GM12801 (cell line): ENCODE measurements at regions not wholly inside any gene's neighbourhood (a gene's known extent, or its start where the extent isn't known, plus 50 kb on each side); places are given as distances from the start of the nearest gene placed in this dataset.

Experiments
- TF ChIP-seq, protein P1 (sequence below): IDR thresholded peaks from one replicate; pipeline ENCODE4 v1.5.1; 2011; ENCODE audit warnings: control low read depth; ENCODE audit not compliant: insufficient read length; ENCODE audit errors: extremely low read depth

DNA sequence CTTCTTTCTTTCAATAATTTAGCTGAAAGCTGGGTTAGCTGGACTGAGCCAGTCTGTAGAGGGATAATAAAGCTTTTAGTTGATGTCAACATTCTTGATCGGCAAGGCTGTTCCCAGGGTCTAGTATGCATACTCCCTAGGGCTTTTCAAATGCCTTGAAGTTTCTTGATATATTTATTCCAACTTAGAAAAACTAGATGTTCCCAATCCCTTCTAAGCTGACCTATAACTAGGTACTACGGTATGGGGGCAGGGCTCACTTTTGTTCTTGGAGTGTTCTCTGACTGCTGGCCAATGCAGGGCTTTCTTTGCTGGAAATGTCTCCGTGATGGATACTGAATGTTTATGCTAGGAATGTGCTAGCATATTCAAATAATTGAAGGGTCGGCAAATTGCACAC, 258.6 kb upstream of the TANK start:
- TF ChIP-seq, protein P1, sequence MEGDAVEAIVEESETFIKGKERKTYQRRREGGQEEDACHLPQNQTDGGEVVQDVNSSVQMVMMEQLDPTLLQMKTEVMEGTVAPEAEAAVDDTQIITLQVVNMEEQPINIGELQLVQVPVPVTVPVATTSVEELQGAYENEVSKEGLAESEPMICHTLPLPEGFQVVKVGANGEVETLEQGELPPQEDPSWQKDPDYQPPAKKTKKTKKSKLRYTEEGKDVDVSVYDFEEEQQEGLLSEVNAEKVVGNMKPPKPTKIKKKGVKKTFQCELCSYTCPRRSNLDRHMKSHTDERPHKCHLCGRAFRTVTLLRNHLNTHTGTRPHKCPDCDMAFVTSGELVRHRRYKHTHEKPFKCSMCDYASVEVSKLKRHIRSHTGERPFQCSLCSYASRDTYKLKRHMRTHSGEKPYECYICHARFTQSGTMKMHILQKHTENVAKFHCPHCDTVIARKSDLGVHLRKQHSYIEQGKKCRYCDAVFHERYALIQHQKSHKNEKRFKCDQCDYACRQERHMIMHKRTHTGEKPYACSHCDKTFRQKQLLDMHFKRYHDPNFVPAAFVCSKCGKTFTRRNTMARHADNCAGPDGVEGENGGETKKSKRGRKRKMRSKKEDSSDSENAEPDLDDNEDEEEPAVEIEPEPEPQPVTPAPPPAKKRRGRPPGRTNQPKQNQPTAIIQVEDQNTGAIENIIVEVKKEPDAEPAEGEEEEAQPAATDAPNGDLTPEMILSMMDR = no peak

DNA sequence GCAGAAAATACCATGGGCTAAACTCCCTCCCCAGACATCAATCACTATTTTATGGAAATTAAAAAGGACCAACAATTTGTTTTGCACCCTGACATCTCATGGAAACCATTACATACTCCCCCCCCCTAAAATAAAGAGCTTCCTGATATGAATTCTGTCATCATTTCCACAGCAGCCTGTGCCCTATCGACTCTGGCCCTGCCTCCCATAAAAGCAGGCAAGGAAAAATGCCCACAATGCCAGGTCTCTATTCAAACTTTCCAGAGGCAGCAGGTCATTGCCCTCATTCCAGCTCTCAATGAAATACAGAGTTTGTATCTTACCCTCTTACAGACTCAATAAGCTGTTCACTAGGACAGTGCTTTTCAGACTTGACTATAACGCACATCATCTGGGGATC, 254.4 kb upstream of the TANK start:
- TF ChIP-seq, protein P1 = no peak

DNA sequence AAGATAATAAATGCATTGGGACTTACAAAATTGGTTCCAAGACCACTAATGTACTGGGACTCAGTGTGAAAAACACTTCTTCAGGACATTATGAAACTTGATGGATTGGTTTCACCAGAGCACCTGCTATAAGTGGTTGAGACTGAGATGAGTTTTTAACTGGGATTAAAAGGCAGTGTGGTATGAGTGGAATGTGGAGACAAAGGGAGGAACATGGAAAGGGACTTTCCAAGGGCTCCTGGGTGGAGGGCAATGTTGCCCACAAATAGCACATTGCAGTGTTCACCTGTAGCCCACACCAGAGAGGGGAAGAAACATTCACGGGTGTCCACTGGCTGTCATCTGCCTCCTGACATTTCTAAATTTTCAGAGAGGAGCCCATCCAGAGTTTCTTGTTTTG, 253.3 kb upstream of the TANK start:
- TF ChIP-seq, protein P1 = no peak

DNA sequence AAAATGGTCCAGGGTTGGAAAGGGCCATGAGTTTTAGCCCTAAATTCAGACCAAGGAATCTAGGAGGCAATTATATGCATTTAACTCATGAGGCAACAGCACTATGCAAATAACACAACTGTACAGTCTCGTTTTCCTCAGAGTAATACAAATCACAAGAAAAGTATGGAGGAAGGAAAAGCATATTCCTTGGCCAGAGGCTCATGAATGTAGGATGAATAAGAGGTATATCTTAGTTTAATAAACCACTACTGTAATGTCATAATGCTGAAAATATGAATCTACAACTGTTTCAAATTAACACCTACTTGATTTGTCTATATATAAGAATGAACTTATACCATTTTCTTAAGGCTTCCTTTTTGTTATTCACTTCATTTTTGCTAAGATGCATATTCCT, 252.5 kb upstream of the TANK start:
- TF ChIP-seq, protein P1 = no peak

DNA sequence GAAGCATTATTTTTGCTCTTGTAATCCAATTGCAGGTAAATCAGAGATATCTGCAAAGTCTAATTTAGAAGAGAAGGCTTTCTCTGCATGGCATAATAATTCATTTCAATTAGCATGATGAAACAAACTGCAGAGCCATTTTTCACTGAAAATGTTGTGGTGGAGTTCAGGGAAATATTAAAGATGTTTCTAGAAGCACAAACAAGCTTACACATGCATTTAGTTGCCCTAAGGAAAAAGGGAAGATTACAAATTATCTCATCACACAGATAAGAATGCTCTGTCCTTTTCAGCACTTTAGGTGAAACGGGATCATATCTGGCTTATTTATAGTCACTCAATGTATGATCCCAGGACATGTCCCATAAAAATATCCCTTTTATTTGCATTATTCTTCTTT, 252.1 kb upstream of the TANK start:
- TF ChIP-seq, protein P1 = no peak

DNA sequence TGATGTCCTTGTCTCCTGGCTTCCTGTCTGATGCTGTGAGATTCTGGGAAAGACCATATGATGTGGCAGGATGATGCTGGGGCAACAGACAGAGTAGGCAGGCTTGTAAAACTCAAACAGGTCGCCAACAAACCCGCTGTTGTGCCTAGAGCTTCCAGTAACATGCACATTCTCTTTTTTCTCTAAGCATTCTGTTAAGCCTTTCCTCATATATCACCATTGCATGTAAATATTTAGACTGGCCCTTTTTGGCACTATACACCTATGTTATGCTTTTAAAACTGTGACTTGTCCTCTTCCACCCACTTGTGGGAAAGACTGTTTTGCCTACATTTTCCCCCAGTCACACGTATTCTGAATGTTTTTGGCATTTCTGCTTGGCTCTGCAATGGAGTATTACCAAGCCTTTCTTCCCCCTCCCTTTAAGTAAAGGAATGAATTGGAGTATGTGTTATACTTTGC, 250.4 kb upstream of the TANK start:
- TF ChIP-seq, protein P1 = no peak

DNA sequence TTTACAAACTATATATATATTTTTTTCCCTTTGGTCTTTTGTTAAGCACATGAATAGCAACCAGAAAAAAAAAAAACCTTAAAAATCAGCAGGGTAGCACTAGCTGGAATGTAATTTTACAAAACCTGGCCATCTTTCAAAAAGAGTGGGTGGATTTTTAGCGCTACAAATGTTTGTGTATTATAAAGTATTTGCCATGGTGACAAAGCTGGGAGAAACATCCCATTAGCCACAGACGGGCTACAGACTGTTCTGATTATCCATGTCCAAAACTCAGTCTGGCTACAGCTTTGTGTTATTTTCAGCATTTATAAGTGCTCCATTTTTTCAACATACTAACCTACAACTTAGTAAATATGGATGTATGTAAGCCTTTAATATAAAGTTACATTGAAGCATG, 249.5 kb upstream of the TANK start:
- TF ChIP-seq, protein P1 = no peak

DNA sequence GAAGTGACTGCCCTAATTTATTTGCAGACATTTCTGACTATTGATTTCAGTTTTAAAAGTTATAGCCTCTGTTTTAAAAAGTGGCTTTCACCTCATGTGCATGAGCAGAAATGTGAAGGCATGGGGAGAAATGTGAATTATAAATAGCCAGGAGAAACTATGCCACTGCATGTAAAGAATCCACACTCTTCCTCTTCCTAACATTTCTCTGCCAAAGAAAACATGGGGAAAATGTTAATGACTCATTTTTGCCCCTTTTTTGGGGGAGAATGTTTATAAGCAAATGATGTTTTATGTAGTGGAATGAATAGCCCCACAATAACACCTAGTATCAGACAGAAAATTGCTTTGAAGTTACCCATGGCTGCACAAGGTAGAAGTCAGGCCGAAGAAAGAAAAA, 249.0 kb upstream of the TANK start:
- TF ChIP-seq, protein P1 = no peak
